NCI-H146 treated with DMSO at 0.1 percent for 48 hours (cell line): ENCODE measurements at regions not wholly inside any gene's neighbourhood (a gene's known extent, or its start where the extent isn't known, plus 50 kb on each side); places are given as distances from the start of the nearest gene placed in this dataset.
"Not testable (repeated sequence)": the region's sequence is repeated elsewhere in the genome, so short reads cannot be mapped to it uniquely, and the experiment has no call there.

ENCODE experiments used
- DNase-seq: peaks from one replicate; lab custom pipeline; 2025; ENCODE audit not compliant: unreplicated experiment; lab: John Stamatoyannopoulos, UW

DNA sequence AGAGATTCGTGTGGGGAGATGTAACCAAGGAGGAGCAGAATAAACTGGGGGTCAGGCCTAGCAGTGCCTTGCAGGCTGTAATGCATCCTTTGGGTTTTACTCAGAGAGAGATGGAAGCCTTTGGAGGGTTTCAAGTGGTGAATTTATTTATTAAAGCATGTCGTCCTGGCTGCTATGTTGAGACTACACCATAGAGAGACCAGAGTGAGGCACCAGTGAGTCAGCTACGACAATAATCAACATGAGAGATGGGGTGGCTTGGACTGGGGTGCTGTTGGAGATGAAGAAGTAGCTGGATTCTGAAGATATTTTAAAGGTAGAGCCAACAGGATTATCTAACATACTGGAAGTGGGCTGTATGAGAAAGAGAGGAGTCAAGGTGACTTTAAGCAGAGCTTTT is 335.3 kb upstream of the ARHGEF26 start:
- DNase-seq: no peak

DNA sequence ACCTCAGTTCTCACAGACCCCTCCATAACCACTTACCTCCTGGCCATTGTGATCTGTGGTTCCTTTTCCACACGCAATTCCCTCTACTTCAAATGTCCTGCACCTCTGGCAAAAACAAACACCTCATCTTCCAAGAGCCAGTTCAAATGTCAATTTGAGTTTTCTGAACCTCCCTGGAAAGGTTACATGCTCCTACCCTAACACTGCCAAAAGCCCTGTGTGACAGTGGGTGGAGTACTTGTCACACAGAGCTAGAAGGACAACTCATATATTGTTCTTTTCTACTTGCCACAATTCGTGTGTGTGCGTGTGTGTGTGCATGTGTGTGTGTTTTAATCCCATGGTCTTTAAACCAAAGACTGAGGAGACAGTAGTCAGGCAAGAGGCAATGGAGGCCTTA is 331.8 kb upstream of the ARHGEF26 start:
- no peak for DNase-seq

DNA sequence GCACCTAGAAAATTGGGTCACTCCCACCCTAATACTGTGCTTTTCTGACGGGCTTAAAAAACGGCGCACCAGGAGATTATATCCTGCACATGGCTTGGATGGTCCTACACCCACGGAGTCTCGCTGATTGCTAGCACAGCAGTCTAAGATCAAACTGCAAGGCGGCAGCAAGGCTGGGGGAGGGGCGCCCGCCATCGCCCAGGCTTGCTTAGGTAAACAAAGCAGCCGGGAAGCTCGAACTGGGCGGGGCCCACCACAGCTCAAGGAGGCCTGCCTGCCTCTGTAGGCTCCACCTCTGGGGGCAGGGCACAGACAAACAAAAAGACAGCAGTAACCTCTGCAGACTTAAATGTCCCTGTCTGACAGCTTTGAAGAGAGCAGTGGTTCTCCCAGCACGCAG is 324.1 kb upstream of the ARHGEF26 start:
- DNase-seq: not testable (repeated sequence)

DNA sequence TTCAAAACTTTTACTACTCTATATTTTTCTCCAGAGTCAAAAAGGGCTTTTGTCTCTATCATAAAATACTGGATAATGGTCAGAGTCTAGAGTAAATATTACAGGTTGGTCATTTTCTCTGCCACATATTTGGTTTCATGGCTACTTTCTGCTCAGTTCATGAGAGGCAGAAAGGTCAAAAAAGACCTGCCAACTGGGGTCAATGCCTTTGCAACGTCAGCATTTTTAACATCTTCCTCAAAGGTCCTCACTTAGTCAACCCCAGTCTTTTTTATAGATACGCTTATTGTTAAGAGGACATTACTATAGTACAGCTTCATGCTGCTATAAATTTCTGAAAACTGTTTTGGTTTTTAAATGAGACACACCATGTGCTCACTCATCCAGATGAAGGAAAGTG is 312.1 kb upstream of the ARHGEF26 start:
- DNase-seq: no peak

DNA sequence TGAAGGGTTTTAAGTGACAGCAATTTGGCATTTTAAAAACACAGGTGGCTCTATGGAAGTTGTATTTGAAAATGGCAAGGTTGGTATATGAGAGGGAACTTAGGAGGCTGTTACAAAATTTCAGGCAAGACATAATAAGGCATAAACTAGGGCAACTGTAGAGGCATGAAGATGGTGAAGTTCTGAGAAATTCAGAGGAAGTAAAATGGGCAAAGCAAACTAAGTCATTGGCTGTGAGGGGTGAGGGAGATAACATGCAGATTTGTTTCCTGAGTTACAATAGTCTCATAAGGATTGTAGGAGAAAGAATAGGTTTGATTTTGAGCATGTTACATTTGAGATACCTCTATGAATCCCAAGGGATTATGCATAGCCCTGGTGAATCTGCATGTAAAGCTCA is 302.9 kb upstream of the ARHGEF26 start:
- DNase-seq: no peak

DNA sequence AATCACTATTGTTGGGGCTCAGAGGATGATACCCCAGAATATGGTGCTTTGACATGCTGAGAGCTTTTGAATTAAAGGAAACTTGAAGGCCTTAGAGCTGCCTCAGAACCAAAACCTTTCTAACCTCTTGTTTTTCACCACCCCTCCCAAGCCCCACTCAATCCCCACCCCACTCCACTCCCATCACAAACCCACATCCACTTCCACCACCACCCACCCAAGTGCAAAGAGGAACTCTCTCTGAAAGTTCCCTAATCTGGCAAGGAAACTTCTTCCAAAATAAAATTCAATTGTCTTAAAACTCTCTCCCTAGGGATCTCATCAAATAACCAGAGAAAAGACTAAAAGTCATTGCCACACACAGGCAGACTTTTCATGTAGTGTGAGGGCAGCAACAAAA is 301.2 kb upstream of the ARHGEF26 start:
- DNase-seq: no peak

DNA sequence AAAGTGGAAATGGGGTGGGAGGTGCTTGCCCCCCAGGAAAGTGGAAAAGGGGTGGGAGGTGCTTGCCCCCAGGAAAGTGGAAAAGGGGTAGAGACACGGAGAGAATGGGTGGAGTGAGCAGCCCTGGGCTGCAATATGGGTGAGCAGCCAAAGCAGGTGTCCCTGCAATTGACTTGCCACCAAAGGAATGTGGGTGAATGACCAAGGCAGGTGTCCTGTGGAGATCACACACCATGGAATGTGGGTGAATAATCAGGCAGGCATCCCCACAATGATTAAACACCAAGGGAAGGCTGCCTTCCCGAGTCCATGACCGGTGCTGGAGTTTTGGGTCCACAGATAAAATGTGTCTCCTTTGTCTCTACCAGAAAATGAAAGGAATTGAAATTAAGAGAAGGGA is 292.8 kb upstream of the ARHGEF26 start:
- DNase-seq: not testable (repeated sequence)

DNA sequence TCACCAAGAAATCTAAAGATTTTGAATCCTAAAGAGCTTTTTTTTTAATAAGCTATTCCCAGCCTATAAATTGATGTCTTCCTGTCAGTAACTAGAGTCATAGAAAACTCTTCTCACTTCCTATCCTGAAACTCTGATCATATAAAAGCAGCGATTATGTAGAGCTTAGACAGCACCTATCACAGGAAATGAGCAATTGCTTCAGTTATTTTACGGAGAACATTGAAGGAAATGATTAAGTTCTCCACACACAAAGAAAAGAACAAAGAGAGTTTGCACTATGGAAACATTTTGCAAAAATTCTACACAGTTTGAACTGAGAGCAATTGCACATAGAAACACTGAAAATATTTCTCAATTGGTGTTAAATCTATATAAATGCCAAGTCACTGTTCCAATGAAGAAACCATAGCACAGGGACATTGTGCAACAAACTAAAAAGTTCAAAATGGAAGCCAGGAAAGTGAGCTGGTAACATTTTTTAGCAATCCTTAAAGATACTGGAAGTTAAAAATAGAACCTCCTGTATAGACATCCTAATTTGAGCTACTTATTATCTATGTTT is 291.5 kb upstream of the ARHGEF26 start:
- no peak for DNase-seq

DNA sequence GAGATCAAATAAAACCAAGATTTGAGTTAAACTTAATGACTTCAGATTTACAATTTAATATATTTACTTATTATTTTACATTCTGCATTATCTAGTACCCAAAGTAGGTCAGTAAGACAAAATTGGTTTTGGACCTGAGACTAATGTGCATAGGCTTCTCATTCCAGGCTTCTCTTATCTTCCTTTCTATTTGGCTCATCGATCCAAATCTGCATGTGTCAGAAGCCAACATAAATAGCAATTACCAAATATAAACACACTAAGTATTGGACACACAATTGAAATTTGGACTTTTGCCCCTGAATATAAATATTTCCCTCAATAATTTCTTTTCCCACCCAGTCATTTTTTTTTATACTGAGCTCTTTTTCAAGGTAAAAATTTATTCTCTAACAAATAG is 290.6 kb upstream of the ARHGEF26 start:
- DNase-seq: no peak

DNA sequence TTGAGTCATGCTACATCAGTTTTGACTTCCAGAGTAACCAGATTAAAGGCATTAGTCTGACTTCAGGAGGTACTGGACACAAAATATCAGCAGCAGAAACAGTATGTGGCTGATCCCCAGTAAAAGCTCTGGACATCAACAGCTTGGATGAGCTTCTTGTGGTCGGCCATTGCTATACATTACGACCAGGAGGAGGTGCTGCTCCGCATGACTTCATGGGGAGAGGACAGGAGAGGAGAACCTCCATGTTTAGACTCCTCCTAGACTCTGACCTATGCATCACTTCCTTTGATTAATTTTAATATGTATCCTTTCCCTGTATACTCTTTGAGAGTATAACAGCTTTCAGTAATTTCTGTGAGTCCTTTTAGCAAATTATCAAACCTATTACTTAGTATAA is 285.6 kb upstream of the ARHGEF26 start:
- no peak for DNase-seq

DNA sequence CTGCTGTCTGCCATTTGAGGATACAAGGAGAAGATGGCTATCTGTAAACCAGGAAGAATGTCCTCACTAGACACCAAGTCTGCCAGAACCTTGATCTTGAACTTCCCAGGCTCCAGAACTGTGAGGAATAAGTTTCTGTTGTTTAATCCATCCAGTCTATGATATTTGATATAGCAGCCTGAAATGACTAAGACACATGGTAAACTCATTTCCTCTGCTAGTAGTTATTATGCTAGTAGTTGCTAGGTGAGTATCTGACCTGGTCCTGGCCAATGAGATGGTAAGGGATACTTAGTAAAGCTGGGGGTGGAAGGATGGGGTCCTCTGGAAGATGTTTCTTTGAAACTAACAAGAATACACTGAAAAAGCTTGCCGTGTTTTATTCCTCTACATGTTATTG is 280.7 kb upstream of the ARHGEF26 start:
- DNase-seq: no peak

DNA sequence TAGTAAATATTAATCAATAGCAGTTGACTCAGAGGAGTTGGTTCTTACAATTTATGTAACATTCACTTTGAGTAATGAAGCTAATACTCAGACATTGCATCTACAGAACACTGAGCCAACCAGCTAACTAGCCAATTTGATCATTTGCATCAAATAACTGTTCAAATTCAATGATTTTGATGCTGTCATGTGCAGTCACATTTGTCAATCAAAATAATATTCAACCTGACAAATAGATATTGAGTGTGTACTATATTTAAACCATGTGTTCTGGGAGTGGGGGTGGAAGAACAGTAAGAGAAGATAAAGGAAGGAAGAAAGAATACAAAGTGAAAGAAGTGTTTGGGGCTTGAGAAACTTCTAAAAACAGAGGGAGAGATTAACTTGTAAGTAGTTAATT is 277.2 kb upstream of the ARHGEF26 start:
- DNase-seq: no peak

DNA sequence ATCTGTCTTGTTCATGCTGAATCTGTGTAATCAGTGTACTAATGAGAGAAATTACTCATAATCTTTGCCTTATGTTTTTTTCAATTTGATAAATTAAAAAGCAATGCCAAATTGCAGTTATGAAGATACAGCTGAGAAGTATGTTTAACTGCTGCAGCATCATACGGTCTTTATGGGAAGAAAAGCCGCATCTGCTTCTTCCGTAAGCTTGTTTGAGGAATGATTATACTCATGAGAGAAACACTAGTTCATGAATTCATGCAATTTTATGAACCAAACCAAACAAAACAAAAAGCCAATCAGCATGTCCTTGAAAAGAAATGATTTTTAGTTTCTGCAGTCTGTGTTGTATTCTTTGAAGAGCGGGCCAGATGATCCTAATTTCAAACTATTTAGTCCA is 275.9 kb upstream of the ARHGEF26 start:
- no peak for DNase-seq

DNA sequence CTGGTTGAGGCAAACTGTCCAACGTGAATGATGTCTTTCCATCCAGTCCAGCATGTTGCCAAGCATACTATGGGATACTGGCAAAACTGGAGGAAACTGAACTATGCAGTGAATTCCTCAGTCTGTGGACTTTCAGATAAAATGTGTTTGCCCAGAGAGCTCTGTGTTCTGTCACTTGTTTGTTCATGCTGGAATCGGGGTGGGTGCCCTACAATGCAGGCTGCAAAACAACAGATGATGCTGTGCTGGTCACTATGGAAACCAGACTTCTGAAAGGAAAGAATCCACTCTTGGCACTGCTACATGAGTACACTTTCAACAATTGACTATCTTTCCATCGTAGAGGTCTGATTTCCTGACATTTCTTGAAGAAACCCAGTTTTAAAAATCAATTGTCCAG is 272.5 kb upstream of the ARHGEF26 start:
- no peak for DNase-seq

DNA sequence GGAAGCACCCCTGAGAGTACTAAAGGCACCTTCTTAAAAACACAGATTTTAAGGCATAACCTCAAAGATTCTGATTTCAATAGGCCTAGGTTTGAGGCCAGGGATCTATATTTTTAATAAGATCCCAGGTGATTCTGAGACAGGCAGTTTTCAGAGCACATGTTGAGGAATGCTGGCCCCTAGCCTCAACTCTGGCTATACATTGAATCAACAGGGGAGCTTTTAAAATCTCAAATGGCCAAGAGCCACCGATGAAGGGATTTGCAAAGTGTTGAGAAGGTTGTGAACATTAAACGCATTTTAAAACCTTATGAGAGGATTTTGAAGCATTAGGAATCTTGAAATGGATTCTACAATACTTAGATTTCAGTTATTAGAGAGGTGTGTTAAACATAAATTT is 268.8 kb upstream of the ARHGEF26 start:
- DNase-seq: no peak

DNA sequence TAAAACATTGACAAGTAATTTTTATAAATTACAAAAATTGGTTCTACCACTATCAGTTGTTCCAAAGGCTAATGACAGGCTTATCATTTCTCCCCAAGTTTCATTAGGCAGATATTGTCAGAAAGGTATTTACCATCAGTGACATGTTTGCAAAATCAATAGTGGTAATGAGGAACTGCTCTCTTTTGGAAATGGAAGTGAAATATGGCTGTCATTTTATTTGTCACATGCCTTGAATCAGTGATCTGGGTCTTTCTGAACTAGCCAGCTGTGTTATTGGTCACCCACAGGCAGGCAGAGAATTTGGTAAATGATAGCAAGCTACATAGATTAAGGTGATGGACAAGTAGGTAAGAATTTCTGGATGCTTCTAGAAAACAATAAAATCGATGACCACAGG is 268.0 kb upstream of the ARHGEF26 start:
- DNase-seq: no peak

DNA sequence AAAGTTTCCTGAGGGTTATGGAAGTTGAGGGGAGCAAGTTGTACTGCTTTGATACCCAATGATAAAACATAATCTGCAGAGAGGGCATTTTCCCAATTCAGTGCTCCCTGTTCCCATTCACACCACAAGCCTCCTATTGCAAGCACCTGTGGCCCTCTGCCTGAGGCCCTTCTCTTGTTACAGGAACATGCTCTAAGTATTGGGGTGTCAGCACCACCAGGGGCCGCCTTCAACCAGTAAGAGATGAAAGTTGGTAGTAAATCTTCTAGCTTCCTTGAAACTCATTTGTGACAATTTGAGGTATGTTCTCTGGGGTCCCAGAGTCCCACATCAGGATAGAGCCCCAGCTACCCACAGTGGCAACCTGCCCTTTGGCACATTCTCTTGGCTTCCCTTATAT is 265.4 kb upstream of the ARHGEF26 start:
- no peak for DNase-seq

DNA sequence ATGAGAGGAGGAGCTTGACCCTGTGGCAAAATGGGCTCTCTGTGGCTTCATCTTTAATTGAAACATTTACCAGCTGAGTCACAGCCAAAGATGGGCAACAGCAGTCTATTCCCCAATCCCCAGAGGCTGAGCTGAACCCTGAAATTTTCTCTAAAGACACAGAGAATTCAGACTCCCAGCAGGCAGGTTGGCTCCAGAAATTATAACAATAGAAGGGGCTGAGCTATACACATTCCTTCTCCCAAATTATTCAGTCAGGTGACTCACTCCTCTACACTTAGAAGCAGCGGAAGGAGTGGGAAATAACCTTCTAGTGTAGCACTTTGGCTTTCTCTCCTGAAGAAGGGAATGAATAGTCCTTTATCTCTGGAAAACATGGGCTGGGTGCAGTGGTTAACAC is 264.3 kb upstream of the ARHGEF26 start:
- DNase-seq: no peak

DNA sequence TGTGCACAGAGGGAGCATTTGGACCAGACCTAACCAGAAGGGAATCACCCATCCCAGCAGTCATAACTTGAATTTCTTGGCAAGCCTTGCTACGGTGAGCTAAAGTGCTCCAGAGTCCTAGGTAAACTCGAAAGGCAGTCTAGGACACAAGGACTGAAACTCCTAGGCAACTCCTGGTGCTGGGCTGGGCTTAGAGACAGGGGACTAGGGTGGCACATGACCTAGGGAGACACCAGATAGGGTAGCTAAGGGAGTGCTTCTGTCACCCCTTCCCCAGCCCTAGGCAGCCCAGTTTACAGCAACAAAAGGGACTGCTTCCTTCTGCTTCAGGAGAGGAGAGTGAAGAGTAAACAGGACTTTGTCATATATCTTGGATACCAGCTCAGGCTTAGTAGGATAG is 256.4 kb upstream of the ARHGEF26 start:
- DNase-seq: no peak

DNA sequence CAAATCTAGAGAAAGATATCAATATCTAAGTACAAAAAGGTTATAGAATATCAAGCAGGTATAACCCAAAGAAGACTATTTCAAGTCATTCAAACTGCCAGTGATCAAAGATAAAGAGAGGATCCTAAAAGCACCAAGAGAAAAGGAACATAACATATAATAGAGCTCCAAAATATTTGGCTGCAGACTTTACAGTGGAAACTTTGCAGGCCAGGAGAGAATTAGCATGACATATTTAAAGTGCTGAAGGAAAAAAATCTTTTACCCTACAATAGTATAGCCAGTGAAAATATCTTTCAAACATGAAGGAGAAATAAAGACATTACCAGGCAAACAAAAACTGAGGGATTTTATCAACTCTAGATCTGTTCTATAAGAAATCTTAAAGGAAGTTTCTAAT is 254.3 kb upstream of the ARHGEF26 start:
- no peak for DNase-seq

DNA sequence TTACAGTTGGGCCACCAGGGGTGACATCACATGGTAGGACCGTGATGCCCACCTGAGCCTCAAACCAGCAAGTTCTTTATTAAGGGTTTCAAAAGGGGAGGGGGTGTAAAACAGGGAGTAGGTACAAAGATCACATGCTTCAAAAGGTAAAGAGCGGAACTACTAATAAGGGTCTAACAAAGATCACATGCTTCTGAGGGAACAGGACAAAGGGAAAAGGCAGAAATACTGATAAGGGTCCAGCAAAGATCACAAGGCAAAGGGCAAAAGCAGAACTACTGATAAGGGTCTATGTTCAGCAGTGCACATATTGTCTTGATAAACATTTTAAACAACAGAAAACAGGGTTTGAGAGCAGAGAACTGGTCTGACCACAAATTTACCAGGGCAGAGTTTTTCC is 246.8 kb upstream of the ARHGEF26 start:
- not testable (repeated sequence) for DNase-seq

DNA sequence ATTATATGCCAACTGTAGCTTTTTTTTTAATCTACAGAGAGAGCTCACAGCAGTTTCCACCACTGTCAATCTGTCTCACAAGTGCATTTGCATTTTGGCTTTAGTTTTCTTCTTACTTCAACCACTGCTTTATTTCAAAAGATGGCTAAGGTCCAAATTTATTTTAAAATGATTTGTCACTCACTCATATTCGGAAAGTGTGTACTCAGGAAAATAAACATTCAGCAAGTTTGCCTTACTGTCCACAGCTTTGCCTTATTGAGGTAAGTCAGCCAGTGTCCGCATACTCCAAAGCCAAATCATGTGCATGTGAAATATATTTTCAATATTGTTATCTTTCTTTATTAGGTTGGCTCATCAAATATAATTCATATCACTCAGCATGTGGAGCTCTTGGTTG is 240.7 kb upstream of the ARHGEF26 start:
- DNase-seq: no peak

DNA sequence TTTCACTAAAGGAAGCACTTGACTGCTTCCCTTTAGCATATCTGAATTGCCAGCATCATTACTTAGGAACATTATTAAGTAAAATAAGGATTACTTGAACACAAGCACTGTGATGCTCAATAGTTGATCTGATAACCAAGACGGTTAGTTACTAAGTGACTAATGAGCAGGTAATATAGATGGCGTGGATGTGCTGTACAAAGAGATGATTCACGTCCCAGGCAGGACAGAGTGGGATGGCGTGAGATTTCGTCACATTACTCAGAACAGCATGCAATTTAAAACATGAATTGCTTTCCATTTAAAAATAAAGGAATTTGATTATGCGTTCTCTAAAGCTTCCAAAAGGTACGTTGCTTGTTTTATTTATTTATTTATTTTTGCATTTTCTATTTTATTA is 240.0 kb upstream of the ARHGEF26 start:
- no peak for DNase-seq

DNA sequence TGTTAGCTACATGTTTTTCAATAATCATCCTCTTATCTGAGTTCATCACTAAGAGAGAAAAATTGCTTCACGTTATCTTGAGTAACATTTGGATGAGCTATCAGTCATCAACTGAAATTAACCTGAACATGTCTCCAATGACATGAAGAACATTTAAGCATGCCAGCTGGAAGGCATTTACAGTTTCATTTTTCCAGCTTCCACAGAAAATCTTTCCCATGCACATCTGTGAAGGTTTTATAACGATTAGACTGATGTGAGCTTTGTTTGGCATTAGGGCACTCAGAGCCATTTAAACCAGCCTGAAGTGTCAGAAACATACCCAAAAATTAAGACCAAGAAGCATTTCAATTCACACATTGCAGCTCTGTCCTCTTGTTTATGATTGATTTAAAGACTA is 235.8 kb upstream of the ARHGEF26 start:
- DNase-seq: no peak
